Effector memory CD8-positive, alpha-beta T cell (primary cell): ENCODE measurements at regions not wholly inside any gene's neighbourhood (a gene's known extent, or its start where the extent isn't known, plus 50 kb on each side); places are given as distances from the start of the nearest gene placed in this dataset.

ENCODE experiments used
- ATAC-seq: fragments of 150-1000 bp; cut with Tn5 transposase; replicated peaks from 2 replicates; pipeline ENCODE4 v1.10.0; 2021; ENCODE audit warnings: mild to moderate bottlenecking, moderate library complexity
- DNase-seq, 3 experiments: peaks; one replicate each; pipeline ENCODE4 v3.0.0; 2021
- H3K27ac Mint-ChIP-seq, 2 donors: one replicate each; pipeline ENCODE4 v1.8.0; 2022; ENCODE audit warnings: mild to moderate bottlenecking in 2 of 2, mixed read lengths in 2 of 2, moderate library complexity in 2 of 2
- H3K27me3 Mint-ChIP-seq, 2 donors: one replicate each; pipeline ENCODE4 v1.8.0; 2022; ENCODE audit warnings: mixed read lengths in 2 of 2
- H3K36me3 Mint-ChIP-seq: one replicate; pipeline ENCODE4 v1.8.0; 2022; ENCODE audit warnings: mild to moderate bottlenecking, moderate library complexity, mixed read lengths; ENCODE audit not compliant: insufficient read depth
- H3K4me1 Mint-ChIP-seq, 2 donors: one replicate each; pipeline ENCODE4 v1.8.0; 2022; ENCODE audit warnings: low read depth in 2 of 2, mixed read lengths in 2 of 2
- H3K4me3 Mint-ChIP-seq, 2 donors: one replicate each; pipeline ENCODE4 v1.8.0; 2022; ENCODE audit warnings: mild to moderate bottlenecking in 2 of 2, mixed read lengths in 2 of 2, moderate library complexity in 2 of 2
- H3K9me3 Mint-ChIP-seq, 2 donors: one replicate each; pipeline ENCODE4 v1.8.0; 2022; ENCODE audit warnings: mixed read lengths in 2 of 2

DNA sequence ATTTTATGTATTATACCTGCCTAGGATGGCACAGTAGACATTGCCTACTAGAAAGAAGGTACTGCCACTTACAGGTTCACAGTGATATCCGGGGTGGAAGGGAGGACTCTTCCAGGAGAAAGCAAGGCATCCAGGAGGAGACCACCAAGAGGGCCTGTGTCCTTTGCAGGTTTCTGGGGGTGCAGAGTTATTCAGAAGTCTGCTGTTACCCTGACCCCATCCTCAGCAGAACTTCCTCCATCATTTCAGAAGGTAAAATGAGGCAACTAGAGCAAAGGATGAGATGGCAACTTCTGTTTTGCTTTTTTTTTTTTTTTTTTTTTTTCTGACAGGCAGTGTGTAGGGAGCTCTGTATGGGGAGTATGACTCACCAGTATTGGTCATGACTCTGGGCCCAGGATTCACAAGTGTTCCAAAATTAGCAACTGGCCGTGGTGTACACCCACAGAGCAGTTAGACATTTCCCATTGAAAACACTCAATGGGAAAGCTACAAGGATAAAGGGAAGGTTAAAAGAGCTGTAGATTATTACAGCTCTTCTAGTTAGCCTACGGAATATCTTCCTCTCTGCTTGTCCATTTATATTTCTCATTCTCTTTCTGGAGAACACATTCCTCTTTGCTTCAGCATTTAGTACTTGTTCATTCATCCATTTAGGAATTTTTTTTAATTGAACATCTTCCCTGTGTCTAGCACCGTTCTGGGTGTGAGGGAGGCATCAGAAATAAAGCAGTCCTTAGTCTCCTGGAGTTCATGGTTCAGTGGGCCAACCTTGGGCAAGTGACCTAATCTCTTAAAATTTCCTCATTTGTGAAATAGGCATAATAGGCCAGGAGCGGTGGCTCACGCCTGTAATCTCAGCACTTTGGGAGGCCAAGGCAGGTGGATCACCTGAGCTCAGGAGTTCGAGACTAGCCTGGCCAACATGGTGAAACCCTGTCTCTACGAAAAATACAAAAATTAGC is 50.5 kb upstream of the PPP2R5A start:
- no peaks in the 10 kb centered on the region for H3K9me3 Mint-ChIP-seq
- no peaks in the 10 kb centered on the region for H3K36me3 Mint-ChIP-seq
- H3K4me1 Mint-ChIP-seq = peaks cover 27 to 29% of the 10 kb centered on the region in 2 donors
- ATAC-seq (peak; percentile 63), DNase-seq (no peak)
- no peak overlapping the region for H3K4me3 Mint-ChIP-seq
- no peak overlapping the region for H3K27ac Mint-ChIP-seq
- no peaks in the 10 kb centered on the region for H3K27me3 Mint-ChIP-seq
